Testis (tissue), 2 donors: ENCODE measurements at regions not wholly inside any gene's neighbourhood (a gene's known extent, or its start where the extent isn't known, plus 50 kb on each side); places are given as distances from the start of the nearest gene placed in this dataset.

Experiments used
- POLR2A ChIP-seq: fragments of 450-650 bp; IDR thresholded peaks from one replicate; pipeline ENCODE4 v1.6.1; 2017; ENCODE audit warnings: antibody characterized with exemption, mild to moderate bottlenecking, moderate library complexity
- TF ChIP-seq, protein P1 (sequence below), 3 experiments: fragments of 450-650 bp in 2 of 3; fragments of 200-600 bp in 1 of 3; sonication (generic) in 1 of 3; IDR thresholded peaks; one replicate each; pipeline ENCODE4 v1.5.1; 2016 to 2019; ENCODE audit warnings: antibody characterized with exemption in 3 of 3, mild to moderate bottlenecking in 2 of 3, moderate library complexity in 1 of 3

DNA sequence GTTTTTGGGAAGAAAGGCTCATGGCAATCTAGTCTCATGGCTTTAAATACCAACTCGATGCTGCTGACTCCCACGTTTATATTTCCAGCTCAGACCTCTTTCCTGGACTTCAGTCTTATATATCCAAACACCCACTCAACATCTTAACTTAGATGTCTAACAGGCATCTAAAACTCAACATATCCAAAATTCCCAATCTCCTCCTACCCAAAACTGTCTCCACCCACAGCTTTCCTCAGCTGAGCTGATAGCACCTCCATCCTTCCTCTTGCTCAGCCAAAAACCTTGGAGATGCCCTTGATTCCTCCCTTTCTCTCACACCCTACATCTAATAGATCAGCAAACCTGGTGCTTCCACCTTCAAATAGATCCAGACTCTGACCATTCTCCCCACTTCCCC lies 202.5 kb downstream of the TLE3 start:
- TF ChIP-seq POLR2A: no peak
- TF ChIP-seq, protein P1, sequence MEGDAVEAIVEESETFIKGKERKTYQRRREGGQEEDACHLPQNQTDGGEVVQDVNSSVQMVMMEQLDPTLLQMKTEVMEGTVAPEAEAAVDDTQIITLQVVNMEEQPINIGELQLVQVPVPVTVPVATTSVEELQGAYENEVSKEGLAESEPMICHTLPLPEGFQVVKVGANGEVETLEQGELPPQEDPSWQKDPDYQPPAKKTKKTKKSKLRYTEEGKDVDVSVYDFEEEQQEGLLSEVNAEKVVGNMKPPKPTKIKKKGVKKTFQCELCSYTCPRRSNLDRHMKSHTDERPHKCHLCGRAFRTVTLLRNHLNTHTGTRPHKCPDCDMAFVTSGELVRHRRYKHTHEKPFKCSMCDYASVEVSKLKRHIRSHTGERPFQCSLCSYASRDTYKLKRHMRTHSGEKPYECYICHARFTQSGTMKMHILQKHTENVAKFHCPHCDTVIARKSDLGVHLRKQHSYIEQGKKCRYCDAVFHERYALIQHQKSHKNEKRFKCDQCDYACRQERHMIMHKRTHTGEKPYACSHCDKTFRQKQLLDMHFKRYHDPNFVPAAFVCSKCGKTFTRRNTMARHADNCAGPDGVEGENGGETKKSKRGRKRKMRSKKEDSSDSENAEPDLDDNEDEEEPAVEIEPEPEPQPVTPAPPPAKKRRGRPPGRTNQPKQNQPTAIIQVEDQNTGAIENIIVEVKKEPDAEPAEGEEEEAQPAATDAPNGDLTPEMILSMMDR (IDR thresholded peaks at IDR 0.05): no peak
